BE2C (cell line): ENCODE measurements at regions not wholly inside any gene's neighbourhood (a gene's known extent, or its start where the extent isn't known, plus 50 kb on each side); places are given as distances from the start of the nearest gene placed in this dataset.

ENCODE experiments used
- DNase-seq: peaks from one replicate; pipeline ENCODE4 v3.0.0-alpha.2; 2020
- H3K27me3 ChIP-seq: fragments of 250-450 bp; sonication (Bioruptor Pico); 2 replicates; pipeline ENCODE4 v1.5.1; 2020; ENCODE audit warnings: mild to moderate bottlenecking
- H3K36me3 ChIP-seq: fragments of 250-450 bp; sonication (Bioruptor Pico); 2 replicates; pipeline ENCODE4 v1.5.1; 2020; ENCODE audit warnings: mild to moderate bottlenecking
- H3K4me1 ChIP-seq: fragments of 250-450 bp; sonication (Bioruptor Pico); 2 replicates; pipeline ENCODE4 v1.5.1; 2020
- H3K4me3 ChIP-seq: 2 replicates; pipeline ENCODE4 v1.5.1; 2011; ENCODE audit warnings: low read depth, low read length
- H3K9me3 ChIP-seq: fragments of 250-450 bp; sonication (Bioruptor Pico); 2 replicates; pipeline ENCODE4 v1.5.1; 2020
- TF ChIP-seq, protein P1 (sequence below): IDR thresholded peaks from 2 replicates; pipeline ENCODE4 v1.5.1; 2012; ENCODE audit warnings: mild to moderate bottlenecking, low read depth, low read length

DNA sequence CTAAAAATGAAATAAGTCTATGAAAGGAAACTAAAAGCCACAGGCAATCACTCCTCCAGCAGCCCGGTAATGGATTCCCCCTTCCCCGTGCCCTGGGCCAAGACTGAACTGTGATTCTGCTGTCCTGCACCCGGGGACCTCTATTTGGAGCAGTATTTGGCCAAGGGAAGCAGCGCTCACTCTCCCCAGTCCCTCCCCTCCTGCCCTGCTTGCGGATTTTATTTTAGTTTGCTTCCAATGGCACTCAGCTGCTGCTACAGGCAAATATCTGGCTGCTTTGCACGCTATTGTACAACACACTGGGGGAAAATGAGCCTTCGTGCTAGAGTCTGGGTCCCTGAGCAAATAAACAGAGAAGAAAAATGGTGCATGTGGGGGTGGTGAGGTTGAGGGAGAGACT lies 975.7 kb upstream of the RBFOX1 start:
- TF ChIP-seq, protein P1, sequence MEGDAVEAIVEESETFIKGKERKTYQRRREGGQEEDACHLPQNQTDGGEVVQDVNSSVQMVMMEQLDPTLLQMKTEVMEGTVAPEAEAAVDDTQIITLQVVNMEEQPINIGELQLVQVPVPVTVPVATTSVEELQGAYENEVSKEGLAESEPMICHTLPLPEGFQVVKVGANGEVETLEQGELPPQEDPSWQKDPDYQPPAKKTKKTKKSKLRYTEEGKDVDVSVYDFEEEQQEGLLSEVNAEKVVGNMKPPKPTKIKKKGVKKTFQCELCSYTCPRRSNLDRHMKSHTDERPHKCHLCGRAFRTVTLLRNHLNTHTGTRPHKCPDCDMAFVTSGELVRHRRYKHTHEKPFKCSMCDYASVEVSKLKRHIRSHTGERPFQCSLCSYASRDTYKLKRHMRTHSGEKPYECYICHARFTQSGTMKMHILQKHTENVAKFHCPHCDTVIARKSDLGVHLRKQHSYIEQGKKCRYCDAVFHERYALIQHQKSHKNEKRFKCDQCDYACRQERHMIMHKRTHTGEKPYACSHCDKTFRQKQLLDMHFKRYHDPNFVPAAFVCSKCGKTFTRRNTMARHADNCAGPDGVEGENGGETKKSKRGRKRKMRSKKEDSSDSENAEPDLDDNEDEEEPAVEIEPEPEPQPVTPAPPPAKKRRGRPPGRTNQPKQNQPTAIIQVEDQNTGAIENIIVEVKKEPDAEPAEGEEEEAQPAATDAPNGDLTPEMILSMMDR: no peak
- no peaks in the 10 kb centered on the region for H3K27me3 ChIP-seq
- H3K9me3 ChIP-seq: no peaks in the 10 kb centered on the region
- no peak for DNase-seq
- H3K36me3 ChIP-seq: no peaks in the 10 kb centered on the region
- H3K4me1 ChIP-seq: no peaks in the 10 kb centered on the region
- no peak overlapping the region for H3K4me3 ChIP-seq

DNA sequence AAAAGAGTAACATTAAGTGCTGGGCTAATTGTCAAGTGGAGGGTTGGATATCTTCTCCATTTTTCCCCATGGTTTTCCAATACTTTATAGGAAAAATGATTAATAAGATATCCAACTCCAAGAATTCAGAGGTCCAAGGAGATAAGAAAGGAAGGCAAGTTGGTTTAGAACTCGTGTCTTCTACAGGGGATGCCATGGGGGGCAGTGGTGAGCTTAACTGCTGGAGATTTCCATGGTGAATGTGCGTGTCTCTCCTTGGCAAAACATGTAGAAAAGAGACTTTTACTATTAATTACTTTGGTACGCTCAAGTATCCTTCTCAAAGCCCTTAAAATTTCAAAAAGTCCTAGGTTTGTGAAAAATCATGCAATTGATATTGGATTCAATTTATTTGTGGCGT lies 982.9 kb upstream of the RBFOX1 start:
- no peak for DNase-seq
- Histone ChIP-seq H3K27me3 (0 out of 2 replicates have a peak, but pooled peaks cover 3% of the 10 kb centered on the region), H3K36me3 (no peaks in the 10 kb centered on the region), H3K4me1 (no peaks in the 10 kb centered on the region), H3K9me3 (no peaks in the 10 kb centered on the region), H3K4me3 (no peak overlapping the region)
- TF ChIP-seq, protein P1: no peak

DNA sequence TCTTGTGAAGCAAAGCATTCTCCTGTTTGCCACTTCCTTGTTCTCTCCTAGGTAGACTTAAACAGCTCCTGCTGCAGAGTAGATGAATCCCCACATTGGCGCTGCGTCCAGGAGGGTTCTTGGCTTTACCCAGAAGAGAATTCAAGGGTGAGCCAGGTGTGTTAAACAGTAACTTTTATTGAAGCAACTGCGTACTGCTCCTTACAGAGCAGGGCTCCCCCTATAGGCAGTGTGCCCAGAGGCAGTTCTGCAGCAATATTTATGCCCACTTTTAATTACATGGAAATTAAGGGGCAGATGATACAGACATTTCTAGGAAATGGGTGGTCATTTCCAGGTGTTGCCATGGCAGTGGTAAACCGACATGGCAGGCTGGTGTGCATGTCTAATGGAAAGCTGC lies 987.6 kb upstream of the RBFOX1 start:
- DNase-seq: no peak
- no peaks in the 10 kb centered on the region for H3K4me1 ChIP-seq
- H3K36me3 ChIP-seq: no peaks in the 10 kb centered on the region
- H3K9me3 ChIP-seq: no peaks in the 10 kb centered on the region
- H3K27me3 ChIP-seq: 0 out of 2 replicates have a peak, but pooled peaks cover 3% of the 10 kb centered on the region
- no peak overlapping the region for H3K4me3 ChIP-seq
- TF ChIP-seq, protein P1: 0 out of 2 replicates have a peak, but pooled peaks have one; percentile 28

DNA sequence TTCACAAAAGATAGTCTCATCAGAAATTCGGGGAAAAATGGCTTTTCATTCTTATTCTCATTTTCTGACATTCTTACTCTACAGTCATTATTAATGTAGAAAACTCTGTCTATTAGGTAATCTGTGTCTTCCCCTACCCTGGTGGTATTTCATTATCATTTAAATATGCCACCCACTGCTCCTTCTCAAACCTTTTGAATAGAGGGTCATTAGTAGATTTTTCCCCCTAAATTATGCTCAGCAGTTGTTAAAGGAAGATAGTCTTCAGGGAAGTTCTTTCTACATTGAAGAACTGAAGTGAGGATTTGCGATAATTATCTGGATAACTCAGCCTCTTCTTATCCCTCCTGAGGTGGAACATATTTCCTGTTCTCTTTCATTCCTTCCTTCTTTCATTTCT lies 989.5 kb upstream of the RBFOX1 start:
- H3K4me1 ChIP-seq: no peaks in the 10 kb centered on the region
- no peaks in the 10 kb centered on the region for H3K27me3 ChIP-seq
- no peaks in the 10 kb centered on the region for H3K36me3 ChIP-seq
- no peak overlapping the region for H3K4me3 ChIP-seq
- no peaks in the 10 kb centered on the region for H3K9me3 ChIP-seq
- TF ChIP-seq, protein P1: no peak
- DNase-seq: no peak

DNA sequence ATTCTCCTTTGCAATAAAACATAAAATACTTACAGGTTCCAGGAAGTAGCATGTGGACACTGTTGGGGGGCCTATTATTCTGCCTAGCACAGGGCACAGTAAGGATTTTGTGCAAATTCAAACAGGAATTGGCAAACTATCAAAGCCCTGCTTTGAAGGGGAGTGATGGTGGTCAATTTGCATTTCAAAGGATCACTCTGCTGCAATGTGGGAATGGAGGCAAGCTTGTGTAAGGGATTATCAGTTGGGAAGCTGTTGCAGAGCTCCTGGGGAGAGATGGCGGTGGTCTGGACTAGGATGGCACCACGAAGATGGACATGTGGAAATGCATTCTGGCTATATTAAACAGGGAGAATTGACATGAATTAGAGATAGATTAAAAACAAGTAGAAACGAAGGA lies 990.7 kb upstream of the RBFOX1 start:
- DNase-seq: no peak
- Histone ChIP-seq H3K4me1 (no peaks in the 10 kb centered on the region), H3K27me3 (no peaks in the 10 kb centered on the region), H3K4me3 (no peak overlapping the region), H3K9me3 (no peaks in the 10 kb centered on the region), H3K36me3 (no peaks in the 10 kb centered on the region)
- TF ChIP-seq, protein P1: no peak

DNA sequence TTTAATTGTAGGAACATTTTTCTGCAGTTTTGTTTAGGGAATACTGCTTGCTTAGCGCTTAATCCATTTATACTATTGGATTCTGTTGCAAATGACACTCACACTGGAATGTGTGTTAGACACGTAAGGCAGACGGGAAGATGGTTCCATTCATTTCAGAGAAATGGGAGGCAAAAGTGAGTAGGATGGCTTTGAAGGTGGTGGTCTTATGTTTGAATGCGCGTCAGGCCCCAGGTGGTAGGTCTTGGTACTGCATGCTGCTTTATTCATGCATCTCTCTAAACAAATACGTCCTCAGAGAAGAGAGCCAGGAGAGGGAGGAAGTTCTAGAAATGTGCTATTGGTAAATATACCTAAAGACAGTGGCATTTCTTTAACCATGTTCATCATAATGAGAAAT lies 997.6 kb upstream of the RBFOX1 start:
- Histone ChIP-seq H3K27me3 (no peaks in the 10 kb centered on the region; the same call in 1 of the 2 replicates), H3K4me3 (no peak overlapping the region), H3K36me3 (no peaks in the 10 kb centered on the region), H3K9me3 (no peaks in the 10 kb centered on the region), H3K4me1 (no peaks in the 10 kb centered on the region)
- peak; percentile 59 for DNase-seq
- TF ChIP-seq, protein P1: peak; percentile 76
